ENCODE measurements at regions not wholly inside any gene's neighbourhood (a gene's known extent, or its start where the extent isn't known, plus 50 kb on each side); places are given as distances from the start of the nearest gene placed in this dataset.

DNA sequence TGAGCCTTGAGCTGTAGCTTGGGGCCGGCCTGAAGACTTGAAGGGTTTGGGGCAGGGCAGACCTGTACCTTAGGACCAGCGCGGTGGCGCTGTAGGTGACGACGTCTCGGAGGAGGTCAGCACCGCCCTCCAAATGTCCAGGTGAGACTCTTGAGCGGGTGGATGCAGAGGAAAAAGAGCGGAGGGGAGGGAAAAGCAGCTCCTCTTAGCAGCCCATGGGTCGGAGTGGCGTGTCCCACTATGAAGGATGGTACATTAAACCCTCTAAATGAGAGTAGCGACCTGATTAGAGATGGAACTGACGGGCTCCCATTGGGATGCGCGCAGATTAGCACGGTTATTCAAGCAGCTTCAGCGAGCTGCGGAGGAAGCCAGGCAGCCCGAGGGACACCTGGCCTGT lies 77.0 kb upstream of the MAP1LC3B2 start:
- no peak for DNase-seq (ENCODE audit: low read depth in 2 of 2)

- no peak for DNase-seq (ENCODE audit: low read depth in 2 of 2)
Measured at GRCh38 chr12:116482859-116483258, 76.3 kb upstream of the MAP1LC3B2 start.

DNA sequence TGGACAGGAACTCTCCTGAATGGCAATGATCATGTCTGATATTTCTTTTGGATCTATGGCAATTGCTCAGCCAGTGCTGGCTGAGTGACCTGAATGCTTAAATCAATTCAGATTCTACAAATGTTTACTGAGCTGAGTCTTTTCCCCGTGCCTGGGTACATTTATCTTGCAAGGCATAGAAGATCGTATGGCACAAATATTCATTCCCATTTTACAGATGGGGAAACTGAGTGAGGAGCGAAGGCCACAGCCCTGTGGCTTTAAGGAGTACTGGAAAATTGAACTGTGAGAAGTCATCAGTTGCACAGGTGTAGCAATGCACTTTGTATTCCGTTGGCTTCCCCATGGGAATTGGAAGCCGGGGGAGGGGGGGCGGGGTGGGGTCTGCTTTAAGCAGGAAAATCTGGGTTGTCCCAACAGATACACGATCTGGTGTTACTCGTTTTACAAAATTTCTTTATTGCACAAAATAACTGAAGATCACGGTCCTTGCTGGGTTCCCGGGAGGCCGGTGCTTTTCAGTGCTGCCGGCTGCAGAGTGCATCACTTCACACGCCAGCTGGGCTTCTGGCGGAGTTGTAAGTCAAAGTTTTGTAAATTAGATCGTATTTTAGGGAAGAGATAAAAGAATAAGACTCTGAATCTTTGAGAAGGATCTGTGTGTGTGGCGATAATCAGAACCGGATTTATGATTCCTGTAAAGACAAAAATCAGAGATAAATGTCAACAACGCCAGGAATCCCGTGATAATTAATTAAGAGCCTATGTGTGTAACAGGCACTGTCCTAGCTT lies 75.0 kb upstream of the MAP1LC3B2 start:
- DNase-seq (ENCODE audit: low read depth in 2 of 2) = no peak

- peak in 1 of 2 donors; percentile 66 for DNase-seq (ENCODE audit: low read depth in 2 of 2)
Measured at GRCh38 chr12:116484807-116485206, 74.4 kb upstream of the MAP1LC3B2 start.

- DNase-seq (ENCODE audit: low read depth in 2 of 2) = no peak
Measured at GRCh38 chr12:116489116-116489515, 70.1 kb upstream of the MAP1LC3B2 start.

DNA sequence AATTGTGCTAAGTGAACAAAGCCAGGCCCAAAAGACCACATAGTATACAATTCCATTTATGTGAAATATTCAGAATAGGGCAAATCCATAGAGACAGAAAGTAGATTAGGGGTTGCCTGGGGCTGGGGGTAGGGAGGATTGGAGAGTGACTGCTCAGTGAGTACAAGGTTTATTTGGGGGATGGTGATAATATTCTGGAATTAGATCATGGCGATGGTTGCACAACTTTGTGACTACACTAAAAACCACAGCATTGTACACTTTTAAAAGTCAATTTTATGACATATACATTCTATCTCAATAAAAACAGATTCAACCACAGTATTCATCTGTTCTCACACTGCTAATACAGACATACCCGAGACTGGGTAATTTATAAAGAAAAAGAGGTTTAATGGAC lies 68.7 kb upstream of the MAP1LC3B2 start:
- no peak for DNase-seq (ENCODE audit: low read depth in 2 of 2)

DNA sequence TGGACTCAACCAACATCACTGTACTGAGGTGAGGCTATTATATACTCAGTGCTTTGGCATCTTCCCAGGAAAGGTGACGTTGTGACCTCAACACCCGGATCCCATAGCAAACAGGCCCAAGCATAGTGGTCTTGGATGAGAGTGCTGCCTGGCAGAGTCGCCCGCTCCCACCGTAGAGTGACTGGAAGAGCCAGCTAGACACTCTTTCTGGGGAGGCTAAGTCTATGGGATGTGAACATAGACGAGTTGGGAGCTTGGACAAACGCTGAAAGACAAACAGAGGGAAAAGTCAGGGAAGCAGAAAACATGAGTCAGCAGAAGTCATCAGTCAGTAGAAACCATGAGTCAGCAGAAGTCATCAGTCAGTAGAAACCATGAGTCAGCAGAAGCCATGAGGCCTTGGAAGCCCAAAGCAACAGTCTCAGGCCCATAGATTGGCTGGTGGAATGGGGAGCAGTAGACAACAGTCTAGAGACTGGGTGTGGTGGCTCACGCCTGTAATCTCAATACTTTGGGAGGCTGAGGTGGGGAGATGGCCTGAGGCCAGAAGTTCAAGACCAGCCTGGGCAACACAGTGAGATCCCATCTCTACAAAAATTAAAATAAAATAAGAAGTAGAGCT lies 66.4 kb upstream of the MAP1LC3B2 start:
- DNase-seq (ENCODE audit: low read depth in 2 of 2) = peak; percentile 6 to 53

GRCh38 chr12:116495260-116495659 lies 63.9 kb upstream of the MAP1LC3B2 start:
- DNase-seq (ENCODE audit: low read depth in 2 of 2) = peak in 1 of 2 donors; percentile 12

- DNase-seq (ENCODE audit: low read depth in 2 of 2) = no peak
Measured at GRCh38 chr12:116497051-116497591, 62.1 kb upstream of the MAP1LC3B2 start.

DNA sequence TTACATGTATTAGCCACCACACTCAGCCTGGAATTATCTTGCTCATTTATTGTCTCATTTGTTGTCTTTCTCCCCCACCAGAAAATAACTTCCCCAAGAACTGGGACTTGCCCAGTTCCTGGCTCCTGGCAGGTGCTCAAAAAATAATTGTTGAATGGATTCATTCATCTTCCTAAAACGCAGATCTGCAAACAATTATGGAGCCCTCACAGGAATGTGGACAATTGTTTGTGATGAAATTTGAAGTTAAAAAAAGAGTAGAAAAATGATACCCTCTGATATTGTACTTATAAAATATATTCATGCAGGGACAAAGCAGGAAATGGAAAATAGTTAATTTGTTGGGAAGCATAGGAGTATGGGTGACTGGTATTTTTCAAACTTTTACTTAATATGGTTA lies 60.7 kb upstream of the MAP1LC3B2 start:
- DNase-seq (ENCODE audit: low read depth in 2 of 2) = peak in 1 of 2 donors; percentile 31

DNA sequence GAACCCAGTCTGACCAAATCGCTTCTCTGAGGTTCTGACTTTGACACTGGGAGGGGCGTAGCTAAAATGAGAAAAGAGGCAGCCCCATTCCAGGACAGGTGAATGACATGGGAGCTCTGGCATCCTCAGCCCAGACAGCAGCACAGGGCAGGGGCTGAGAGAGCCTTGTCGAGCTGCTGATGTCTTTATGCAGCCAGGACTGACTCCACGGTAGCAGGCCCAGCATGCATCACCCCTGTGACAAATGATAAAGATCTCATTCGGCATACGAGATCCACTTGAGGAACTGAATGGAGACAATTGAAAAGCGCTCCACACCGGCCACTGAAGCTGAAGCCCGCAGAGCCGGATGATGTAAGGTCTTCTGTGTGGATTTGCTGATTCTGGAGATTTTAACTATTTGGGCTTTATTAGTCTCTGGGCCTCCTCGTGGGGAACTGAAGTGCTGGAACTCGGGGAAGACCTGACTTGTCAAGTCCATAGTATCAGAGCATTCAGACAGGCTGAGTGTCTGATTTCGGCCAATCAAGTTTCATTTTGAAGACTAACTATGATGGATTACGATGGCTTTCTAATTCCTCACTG lies 56.9 kb upstream of the MAP1LC3B2 start:
- DNase-seq (ENCODE audit: low read depth in 2 of 2) = no peak

DNA sequence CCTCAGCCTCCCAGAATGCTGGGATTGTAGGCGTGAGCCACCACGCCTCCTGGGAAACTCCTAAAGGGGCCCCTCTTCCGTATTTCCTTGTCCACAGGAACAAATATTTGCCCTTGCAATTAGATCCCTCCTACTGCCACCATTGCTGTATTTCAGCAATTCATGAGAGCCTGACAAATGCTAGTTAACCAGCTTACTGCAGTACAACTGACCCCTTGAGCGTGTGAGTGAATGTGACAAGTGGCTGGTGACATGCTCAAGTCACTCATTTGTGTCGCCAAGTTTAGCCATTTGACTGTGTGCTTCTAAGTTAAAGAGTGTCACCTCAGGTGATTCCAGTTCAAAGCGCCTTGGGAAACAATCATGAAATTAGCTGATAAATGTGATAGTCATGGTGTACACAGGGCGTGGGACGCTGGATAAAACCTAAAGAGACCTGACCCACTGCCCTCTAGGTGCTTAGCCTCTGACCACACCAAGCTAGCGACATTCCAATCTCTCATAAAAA lies 56.1 kb upstream of the MAP1LC3B2 start:
- no peak for DNase-seq (ENCODE audit: low read depth in 2 of 2)

DNA sequence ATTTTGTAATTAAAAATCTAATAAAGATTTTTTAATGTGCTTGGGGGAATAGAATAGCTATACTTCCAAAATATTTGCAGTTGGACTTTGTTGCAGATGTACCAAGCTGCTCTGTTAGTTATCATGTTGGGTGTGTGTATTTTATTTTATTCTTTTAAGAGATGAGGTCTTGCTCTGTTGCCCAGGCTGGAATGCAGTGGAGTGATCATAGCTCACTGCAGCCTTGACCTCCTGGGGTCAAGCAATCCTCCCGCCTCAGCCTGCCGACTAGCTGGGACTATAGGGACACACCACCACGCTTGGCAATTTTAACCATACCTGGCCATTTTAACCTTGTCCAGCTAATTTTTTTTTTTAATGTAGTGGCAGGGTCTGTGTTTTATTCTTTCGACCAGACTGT lies 54.7 kb upstream of the MAP1LC3B2 start:
- DNase-seq (ENCODE audit: low read depth in 2 of 2) = no peak

GRCh38 chr12:116506697-116507064 lies 52.5 kb upstream of the MAP1LC3B2 start:
- no peak for DNase-seq (ENCODE audit: low read depth in 2 of 2)

DNA sequence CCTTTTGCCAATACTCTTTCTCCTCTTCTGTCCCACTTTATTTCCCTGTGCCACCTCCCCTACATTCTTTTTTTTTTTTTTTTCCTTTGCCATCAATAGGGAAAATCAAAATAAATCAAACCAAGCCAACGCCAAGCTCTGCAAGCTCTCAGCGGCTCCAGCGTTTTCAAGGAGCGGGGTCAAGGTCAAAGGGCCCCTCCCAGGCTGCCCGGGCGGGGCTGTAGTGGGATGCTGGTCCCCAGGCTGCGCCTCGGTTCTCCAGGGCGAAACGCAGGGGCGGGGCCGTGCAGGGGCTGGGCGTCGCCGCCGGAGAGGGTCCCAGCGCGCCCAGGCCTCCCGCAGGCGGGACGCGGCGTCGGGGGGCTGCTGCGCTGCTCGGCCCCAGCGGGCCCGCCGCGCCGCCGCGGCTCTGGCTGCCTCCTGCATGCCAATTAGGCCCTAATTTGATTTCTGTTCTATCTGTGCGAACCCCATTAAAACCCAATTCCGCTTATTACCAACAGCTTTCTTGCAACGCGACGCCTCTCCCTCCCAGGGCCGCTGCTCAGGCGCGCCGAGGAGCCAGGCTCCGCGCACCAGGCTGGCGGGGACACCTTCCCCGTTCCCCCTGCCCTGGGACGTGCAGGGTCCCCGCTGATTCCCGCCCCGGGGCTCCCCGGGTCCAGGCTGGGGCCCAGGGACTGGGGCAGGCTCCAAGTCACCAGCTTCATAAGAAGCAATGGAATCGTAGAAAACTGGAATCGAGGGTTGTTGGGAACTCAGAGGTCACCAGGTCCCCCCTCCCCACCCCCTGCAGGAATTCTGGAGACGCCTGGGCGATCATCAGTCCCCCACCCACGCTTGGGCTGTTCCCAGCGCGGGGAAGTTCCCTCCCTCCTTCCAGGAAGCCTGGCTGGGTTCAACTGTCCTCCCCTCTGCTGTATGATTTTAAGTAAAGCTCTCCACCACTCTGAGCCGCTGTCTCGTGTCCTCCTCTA lies 50.7 kb upstream of the MAP1LC3B2 start:
- DNase-seq (ENCODE audit: low read depth in 2 of 2) = no peak

All from lung microvascular endothelial cell (primary cell).